T-helper 17 cell (primary cell): ENCODE measurements at regions not wholly inside any gene's neighbourhood (a gene's known extent, or its start where the extent isn't known, plus 50 kb on each side); places are given as distances from the start of the nearest gene placed in this dataset.
"Not testable (repeated sequence)": the region's sequence is repeated elsewhere in the genome, so short reads cannot be mapped to it uniquely, and the experiment has no call there.

Experiments
- ATAC-seq: fragments of 150-1000 bp; cut with Tn5 transposase; 2 replicates; pipeline ENCODE4 v1.10.0; 2021; ENCODE audit warnings: mild to moderate bottlenecking, moderate library complexity
- DNase-seq, 3 donors: peaks; one replicate each; pipeline versions ENCODE4 v3.0.0 to v3.0.0-alpha.2; 2020 to 2021
- H3K9me3 ChIP-seq: one replicate; pipeline ENCODE4 v1.7.0; 2013; ENCODE audit warnings: low read length, mild to moderate bottlenecking; ENCODE audit not compliant: control insufficient read depth, poor library complexity, severe bottlenecking
- H3K27ac Mint-ChIP-seq: one replicate; pipeline ENCODE4 v1.8.0; 2022; ENCODE audit warnings: mild to moderate bottlenecking, moderate library complexity, mixed read lengths
- H3K27me3 Mint-ChIP-seq: one replicate; pipeline ENCODE4 v1.8.0; 2022; ENCODE audit warnings: mixed read lengths
- H3K36me3 Mint-ChIP-seq: one replicate; pipeline ENCODE4 v1.8.0; 2022; ENCODE audit warnings: low read depth, mixed read lengths
- H3K4me1 Mint-ChIP-seq: one replicate; pipeline ENCODE4 v1.8.0; 2022; ENCODE audit warnings: mild to moderate bottlenecking, mixed read lengths
- H3K4me3 Mint-ChIP-seq: one replicate; pipeline ENCODE4 v1.8.0; 2022; ENCODE audit warnings: mild to moderate bottlenecking, moderate library complexity, mixed read lengths

DNA sequence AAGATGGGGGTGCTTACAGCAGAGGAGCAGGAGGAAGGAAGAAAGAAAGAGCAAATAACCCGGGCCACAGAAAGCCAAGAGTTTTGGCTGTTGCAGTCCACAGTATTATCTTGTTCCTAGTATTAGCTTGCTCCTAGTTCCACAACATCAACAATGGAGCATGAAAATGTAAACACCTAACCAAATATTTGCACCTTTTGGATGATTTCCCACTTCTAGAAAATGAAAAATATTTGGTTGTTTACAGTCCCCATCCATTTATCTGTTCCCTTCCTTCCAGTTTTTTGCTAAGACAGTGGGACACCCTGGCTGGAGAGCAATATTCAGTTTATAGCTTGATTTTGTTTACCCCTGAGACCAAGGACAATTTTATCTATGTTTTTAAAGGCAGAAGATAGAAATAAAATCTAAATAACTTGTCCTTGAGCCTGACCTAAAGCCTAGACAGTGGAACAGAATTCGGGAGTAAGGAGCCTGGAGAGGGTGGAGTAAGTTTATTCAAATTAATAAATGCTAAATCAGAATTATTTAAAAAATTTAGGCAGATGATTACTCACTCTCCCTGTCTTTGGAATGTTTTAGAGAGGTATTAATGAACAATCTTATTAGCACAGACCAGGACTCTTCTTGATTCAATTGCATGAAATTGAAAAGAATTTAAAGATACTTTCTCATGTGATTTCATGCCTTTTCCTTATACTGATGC, 51.6 kb downstream of the RESF1 start:
- no peaks in the 10 kb centered on the region for H3K27me3 Mint-ChIP-seq
- H3K4me3 Mint-ChIP-seq, result no peak overlapping the region
- H3K27ac Mint-ChIP-seq, result no peak overlapping the region
- no peaks in the 10 kb centered on the region for H3K9me3 ChIP-seq
- H3K36me3 Mint-ChIP-seq, result peaks cover 3% of the 10 kb centered on the region
- peaks cover 2% of the 10 kb centered on the region for H3K4me1 Mint-ChIP-seq
- ATAC-seq (no peak), DNase-seq (no peak)

DNA sequence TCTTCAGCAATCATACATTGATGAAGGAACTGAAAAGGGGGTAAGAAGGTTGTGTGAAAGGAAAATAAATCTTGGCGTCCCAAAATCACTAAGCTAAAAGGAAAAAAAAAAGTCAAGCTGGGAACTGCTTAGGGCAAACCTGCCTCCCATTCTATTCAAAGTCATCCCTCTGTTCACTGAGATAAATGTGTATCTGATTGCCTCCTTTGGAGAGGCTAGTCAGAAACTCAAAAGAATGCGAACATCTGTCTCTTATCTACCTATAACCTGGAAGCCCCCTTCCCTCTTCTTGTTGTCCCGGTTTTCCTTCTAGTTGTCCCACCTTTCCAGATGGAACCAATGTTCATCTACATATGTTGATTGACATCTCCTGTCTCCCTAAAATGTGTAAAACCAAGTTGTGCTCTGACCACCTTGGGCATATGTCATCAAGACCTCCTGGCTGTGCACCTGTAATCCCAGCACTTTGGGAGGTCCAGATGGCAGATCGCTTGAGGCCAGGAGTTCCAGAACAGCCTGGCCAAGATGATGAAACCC, 53.1 kb downstream of the RESF1 start:
- Mint-ChIP-seq H3K4me3 (no peak overlapping the region), H3K36me3 (peaks cover 3% of the 10 kb centered on the region), H3K27ac (peak overlapping the region; percentile 10), H3K27me3 (no peaks in the 10 kb centered on the region), H3K4me1 (peaks cover 2% of the 10 kb centered on the region)
- no peak for DNase-seq
- no peaks in the 10 kb centered on the region for H3K9me3 ChIP-seq
- no peak for ATAC-seq

DNA sequence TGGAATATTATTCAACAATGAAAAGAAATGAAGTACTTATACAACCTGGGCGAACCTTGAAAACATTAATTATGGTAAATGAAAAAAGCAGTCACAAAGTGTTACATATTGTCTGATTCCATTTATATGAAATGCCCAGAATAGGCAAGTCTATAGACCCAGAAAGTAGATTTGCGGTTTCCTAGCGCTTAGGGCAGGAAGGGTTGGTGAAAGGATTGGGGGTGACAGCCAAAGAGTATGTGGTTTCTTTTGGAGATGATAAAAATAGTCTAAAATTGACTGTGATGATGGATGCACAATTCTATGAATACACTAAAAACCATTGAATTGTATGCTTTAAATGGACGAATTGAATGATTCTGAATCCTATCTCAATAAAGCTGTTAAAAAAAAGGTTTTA, 55.8 kb downstream of the RESF1 start:
- DNase-seq, result no peak

DNA sequence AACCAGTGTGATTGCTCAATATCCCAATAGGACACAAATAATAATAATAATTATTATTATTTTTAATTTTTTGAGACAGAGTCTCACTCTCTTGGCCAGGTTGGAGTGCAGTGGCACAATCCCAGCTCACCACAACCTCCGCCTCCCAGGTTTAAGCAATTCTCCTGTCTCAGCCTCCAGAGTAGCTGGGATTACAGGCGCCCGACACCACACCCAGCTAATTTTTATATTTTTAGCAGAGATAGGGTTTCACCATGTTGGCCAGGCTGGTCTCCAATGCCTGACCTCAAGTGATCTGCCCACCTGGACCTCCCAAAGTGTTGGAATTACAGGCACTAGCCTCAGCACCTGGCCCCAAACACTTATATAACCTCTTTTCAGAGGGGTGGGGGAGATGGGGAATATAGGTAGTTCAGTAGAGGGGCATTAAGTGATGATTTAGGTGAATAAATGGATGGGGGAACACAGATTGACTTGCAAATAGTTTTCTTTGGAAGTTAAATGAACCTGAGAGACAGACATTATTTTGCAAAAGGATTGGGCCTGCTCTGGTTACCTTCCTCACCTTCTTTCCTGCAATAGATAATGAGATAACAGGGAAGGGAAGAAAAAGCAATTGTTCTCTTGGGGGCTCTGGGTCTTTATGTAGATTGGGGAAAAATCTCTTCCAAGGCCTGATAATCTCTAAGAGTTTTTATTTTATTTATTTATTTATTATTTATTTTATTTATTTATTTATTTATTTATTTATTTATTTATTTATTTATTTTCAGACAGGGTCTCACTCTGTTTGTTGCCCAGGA, 57.7 kb downstream of the RESF1 start:
- Mint-ChIP-seq H3K27me3 (no peaks in the 10 kb centered on the region), H3K36me3 (peaks cover 3% of the 10 kb centered on the region), H3K27ac (no peak overlapping the region), H3K4me1 (peaks cover 7% of the 10 kb centered on the region), H3K4me3 (no peak overlapping the region)
- no peak for DNase-seq
- no peaks in the 10 kb centered on the region for H3K9me3 ChIP-seq
- ATAC-seq, result no peak

More for the DNA sequence above, 55.8 kb downstream of the RESF1 start:
- no peak overlapping the region for H3K27ac Mint-ChIP-seq
- no peaks in the 10 kb centered on the region for H3K9me3 ChIP-seq
- no peak for ATAC-seq
- no peaks in the 10 kb centered on the region for H3K27me3 Mint-ChIP-seq
- peaks cover 2% of the 10 kb centered on the region for H3K4me1 Mint-ChIP-seq
- peaks cover 3% of the 10 kb centered on the region for H3K36me3 Mint-ChIP-seq
- no peak overlapping the region for H3K4me3 Mint-ChIP-seq

DNA sequence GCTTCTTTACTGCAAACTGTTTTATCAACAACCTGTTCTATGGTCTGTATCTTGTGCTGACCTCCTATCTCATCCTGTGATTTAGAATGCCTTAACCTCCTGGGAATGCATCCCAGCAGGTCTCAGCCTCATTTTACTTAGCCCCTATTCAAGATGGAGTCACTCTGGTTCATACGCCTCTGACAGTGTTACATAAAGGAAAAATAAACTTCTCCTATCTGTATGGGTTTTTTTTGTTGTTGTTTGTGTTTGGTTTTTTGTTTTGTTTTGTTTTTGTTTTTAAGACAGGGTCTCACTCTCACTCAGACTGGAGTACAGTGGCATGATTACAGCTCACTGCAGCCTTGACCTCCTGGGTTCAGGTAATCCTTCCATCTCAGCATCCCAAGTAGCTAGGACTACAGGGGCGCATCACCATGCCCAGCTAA, 62.1 kb downstream of the RESF1 start:
- ATAC-seq (no peak), DNase-seq (no peak)
- Mint-ChIP-seq H3K27me3 (no peaks in the 10 kb centered on the region), H3K4me1 (peaks cover 18% of the 10 kb centered on the region), H3K36me3 (no peaks in the 10 kb centered on the region), H3K27ac (no peak overlapping the region), H3K4me3 (no peak overlapping the region)
- H3K9me3 ChIP-seq, result no peaks in the 10 kb centered on the region

DNA sequence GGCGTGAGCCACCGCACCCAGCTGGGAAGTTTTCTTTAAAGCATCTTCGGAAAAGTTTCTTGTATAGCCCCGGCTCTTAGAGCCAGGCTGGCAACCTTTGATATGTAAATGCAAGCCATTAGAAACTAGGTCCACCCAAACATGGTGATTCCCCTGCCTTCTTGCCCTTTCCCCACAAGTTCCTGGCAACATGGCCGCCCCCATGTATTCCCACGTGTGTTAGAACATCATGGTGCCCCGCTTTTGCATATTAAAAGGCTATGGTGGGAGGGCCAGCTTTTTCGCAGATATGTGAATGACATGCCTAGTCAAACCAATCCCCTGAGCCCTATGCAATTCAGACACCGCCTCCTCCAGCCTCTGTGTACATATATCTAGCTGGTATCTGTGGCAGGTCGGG, 63.2 kb downstream of the RESF1 start:
- DNase-seq, H3K4me3 Mint-ChIP-seq, H3K9me3 ChIP-seq, H3K27me3 Mint-ChIP-seq, ATAC-seq, H3K36me3 Mint-ChIP-seq: not testable (repeated sequence)
- peak overlapping the region; percentile 53 for H3K27ac Mint-ChIP-seq
- peaks cover 20% of the 10 kb centered on the region for H3K4me1 Mint-ChIP-seq

DNA sequence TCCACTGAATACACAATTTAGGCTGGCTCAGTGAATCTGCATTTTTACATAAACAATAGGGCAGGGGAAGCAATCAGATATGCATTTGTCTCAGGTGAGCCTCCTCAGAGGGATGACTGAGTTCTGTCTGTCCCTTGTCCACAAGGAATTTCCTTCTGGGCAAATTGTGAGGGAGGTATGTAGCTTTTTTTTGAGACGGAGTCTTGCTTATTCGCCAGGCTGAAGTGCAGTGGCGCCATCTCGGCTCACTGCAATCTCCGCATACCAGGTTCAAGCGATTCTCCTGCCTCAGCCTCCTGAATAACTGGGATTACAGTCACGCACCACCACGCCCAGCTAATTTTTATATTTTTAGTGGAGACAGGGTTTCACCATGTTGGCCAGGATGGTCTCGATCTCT, 64.6 kb downstream of the RESF1 start:
- H3K36me3 Mint-ChIP-seq, H3K27me3 Mint-ChIP-seq, ATAC-seq, DNase-seq, H3K4me3 Mint-ChIP-seq, H3K9me3 ChIP-seq, H3K27ac Mint-ChIP-seq: not testable (repeated sequence)
- peaks cover 20% of the 10 kb centered on the region for H3K4me1 Mint-ChIP-seq

DNA sequence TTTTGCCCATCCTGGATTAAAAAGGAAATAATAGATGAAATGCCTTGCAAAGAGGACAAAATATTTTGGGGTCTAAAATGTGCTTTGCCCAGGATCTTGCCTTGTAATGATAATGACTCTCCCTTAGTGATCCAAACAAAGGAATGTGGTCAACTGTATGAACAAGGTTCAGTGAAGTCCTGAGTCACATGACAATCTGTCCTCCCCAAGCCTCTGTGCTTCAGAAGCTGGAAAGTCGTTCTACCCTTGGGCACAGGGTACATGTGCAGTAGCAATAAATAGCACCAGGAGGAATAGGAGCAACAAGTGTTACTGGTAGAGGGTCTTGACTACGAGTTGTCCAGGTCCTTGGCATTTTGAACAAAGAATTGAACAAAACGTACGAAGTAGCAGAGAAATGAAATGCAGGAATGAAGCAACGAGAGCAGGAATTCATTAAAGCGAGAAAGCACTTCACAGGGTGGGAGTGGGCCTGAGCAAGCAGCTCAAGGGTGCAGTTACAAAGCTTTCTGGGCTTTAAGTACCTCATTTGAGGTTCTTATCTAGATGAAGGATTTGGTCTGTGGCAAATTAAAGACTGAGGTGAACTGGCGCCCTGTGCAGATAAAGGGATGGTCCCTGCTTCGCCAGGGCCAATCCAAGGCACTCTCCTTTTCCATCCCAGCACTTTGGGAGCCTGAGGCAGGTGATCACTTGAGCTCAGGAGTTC, 65.8 kb downstream of the RESF1 start:
- Mint-ChIP-seq H3K36me3 (no peaks in the 10 kb centered on the region), H3K27ac (peak overlapping the region; percentile 75), H3K4me1 (peaks cover 22% of the 10 kb centered on the region), H3K27me3 (no peaks in the 10 kb centered on the region), H3K4me3 (no peak overlapping the region)
- ATAC-seq (no peak), DNase-seq (no peak)
- no peaks in the 10 kb centered on the region for H3K9me3 ChIP-seq

DNA sequence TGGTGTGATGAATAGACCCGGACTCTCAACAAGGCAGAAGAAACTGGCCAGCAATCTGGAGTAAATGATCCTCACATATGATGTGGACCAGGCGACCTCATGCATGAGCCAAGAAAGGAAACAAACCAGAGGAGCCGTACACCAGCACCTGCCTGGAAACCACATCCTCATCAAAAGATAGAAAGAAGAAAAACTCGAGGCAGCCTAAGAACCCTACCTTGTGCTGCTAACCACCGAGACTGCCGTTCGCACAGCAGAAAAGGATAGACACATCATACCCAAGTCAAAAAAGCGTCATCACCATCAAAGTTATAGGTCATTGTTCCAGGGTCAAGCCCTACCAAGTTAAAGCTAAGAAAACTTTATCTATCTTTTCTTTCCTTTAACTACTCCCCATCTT, 66.7 kb downstream of the RESF1 start:
- Mint-ChIP-seq H3K27ac (peak overlapping the region; percentile 75), H3K4me3 (peak overlapping the region; percentile 51), H3K4me1 (peaks cover 20% of the 10 kb centered on the region), H3K36me3 (peaks cover under 1% of the 10 kb centered on the region), H3K27me3 (no peaks in the 10 kb centered on the region)
- ATAC-seq, result peak; percentile 95
- DNase-seq, result peak in 1 of 3 donors; percentile 6
- no peaks in the 10 kb centered on the region for H3K9me3 ChIP-seq

DNA sequence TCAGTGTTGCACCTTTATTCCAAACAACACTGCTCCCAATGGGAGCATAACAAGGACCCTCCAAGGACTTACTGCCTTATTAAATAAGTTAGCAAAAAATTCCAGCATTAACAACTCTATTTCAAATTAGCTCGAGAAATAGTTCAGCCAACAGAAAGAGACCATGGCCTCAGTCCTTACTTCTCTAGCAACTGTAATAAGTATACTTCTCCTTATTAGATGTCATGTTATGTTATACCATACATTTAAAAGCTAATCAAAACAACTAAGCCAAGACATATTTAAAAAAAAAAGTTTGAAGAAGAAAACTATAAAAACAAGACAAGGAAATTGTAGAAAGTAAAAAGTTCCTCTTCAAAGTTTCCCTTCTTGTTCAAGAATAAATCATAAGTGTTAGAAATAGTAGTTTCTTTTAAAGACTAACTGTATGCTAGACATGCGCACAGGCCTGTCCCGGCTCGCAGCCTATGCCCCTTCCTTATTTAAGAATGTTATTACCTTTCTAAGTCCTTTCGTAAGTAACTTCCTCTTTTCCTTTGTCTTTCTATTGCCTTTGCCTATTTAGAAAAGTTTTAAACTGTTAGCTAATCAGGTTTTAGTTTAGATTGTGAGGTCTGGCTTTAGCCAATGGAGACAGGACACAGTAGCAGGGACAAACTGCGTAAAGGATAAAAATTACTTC, 68.6 kb downstream of the RESF1 start:
- no peak for ATAC-seq
- no peak overlapping the region for H3K27ac Mint-ChIP-seq
- peaks cover 2% of the 10 kb centered on the region for H3K36me3 Mint-ChIP-seq
- no peak overlapping the region for H3K4me3 Mint-ChIP-seq
- H3K27me3 Mint-ChIP-seq, result no peaks in the 10 kb centered on the region
- H3K9me3 ChIP-seq, result no peaks in the 10 kb centered on the region
- H3K4me1 Mint-ChIP-seq, result peaks cover 20% of the 10 kb centered on the region
- DNase-seq, result no peak

DNA sequence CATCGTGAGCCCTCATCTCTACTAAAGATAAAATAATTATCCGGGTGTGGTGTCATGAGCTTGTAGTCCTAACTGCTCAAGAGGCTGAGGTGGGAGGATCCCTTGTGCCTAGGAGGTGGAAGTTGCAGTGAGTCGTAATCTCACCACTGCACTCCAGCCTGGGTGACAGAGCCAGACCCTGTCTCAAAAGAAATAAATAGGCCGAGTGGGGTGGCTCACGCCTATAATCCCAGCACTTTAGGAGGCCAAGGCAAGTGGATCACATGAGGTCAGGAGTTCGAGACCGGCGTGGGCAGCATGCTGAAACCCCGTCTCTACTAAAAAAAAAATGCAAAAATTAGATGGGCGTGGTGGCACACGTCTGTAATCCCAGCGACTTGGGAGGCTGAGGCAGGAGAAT, 70.9 kb downstream of the RESF1 start:
- no peak for ATAC-seq
- H3K27me3 Mint-ChIP-seq, result no peaks in the 10 kb centered on the region
- H3K27ac Mint-ChIP-seq, result no peak overlapping the region
- no peak for DNase-seq
- H3K36me3 Mint-ChIP-seq, result peaks cover 2% of the 10 kb centered on the region
- no peak overlapping the region for H3K4me3 Mint-ChIP-seq
- peaks cover 16% of the 10 kb centered on the region for H3K4me1 Mint-ChIP-seq
- H3K9me3 ChIP-seq, result no peaks in the 10 kb centered on the region

DNA sequence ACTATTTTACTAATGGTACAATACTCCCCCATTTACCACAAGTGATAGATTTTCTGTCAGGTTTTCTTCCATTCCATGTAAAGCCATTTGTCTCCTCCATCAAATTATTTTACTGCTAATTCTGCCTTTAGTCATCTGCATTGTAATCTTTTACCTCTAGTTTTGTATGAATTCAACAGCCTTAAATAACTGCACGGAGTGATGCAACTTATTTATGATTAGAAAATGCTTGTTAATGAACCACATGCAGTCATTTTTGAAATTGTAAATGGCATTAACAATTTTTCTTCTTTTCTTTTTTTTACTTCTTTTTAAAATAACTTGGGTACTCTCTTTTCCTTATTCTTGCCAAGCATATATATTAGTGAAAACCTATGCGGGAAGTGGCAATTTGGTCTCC, 71.5 kb downstream of the RESF1 start:
- no peak overlapping the region for H3K4me3 Mint-ChIP-seq
- peaks cover 15% of the 10 kb centered on the region for H3K4me1 Mint-ChIP-seq
- H3K27ac Mint-ChIP-seq, result no peak overlapping the region
- ATAC-seq (no peak), DNase-seq (no peak)
- H3K36me3 Mint-ChIP-seq, result peaks cover 2% of the 10 kb centered on the region
- H3K27me3 Mint-ChIP-seq, result no peaks in the 10 kb centered on the region
- H3K9me3 ChIP-seq, result no peaks in the 10 kb centered on the region

DNA sequence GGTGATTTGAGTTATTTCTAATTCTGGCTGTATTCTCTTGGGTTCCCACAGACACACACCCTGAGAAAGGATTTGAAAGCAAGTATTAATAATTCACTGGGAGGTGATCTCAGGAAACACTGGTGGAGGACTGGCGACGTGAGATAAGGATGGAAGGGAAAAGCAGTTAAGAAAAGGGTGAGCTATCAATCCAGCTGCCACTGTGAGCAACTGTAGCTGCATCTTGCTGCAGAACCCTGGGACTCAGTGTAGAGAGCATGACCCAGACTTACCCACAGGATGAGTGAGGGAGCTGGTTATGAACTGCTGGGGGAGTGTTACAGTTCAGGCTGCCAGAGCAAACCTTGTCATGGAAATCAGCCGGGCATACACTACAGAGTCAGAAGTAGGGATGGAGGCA, 71.9 kb downstream of the RESF1 start:
- Mint-ChIP-seq H3K36me3 (peaks cover 2% of the 10 kb centered on the region), H3K4me3 (no peak overlapping the region), H3K27ac (no peak overlapping the region), H3K4me1 (peaks cover 11% of the 10 kb centered on the region), H3K27me3 (no peaks in the 10 kb centered on the region)
- no peak for ATAC-seq
- DNase-seq, result no peak
- no peaks in the 10 kb centered on the region for H3K9me3 ChIP-seq
